KG1 (cell line): ENCODE measurements at regions not wholly inside any gene's neighbourhood (a gene's known extent, or its start where the extent isn't known, plus 50 kb on each side); places are given as distances from the start of the nearest gene placed in this dataset.
"Not testable (repeated sequence)": the region's sequence is repeated elsewhere in the genome, so short reads cannot be mapped to it uniquely, and the experiment has no call there.

ENCODE experiments used
- DNase-seq: peaks from one replicate; lab custom pipeline; 2025; lab: John Stamatoyannopoulos, UW

GRCh38 chr11:114805431-114805830 is 127.1 kb downstream of the NXPE2 start:
- not testable (repeated sequence) for DNase-seq

- DNase-seq: no peak
These were observed 133.6 kb downstream of the NXPE2 start for GRCh38 chr11:114811971-114812370.

GRCh38 chr11:114812733-114813132 is 134.4 kb downstream of the NXPE2 start:
- DNase-seq: no peak

- DNase-seq: no peak
These were observed 134.9 kb downstream of the NXPE2 start for GRCh38 chr11:114813189-114813718.

GRCh38 chr11:114815176-114815575 is 136.8 kb downstream of the NXPE2 start:
- DNase-seq: no peak

GRCh38 chr11:114815761-114816160 is 137.4 kb downstream of the NXPE2 start:
- DNase-seq: no peak

GRCh38 chr11:114816791-114817190 is 138.5 kb downstream of the NXPE2 start:
- DNase-seq: no peak

GRCh38 chr11:114818382-114818781 is 140.1 kb downstream of the NXPE2 start:
- no peak for DNase-seq

GRCh38 chr11:114819028-114819427 is 140.7 kb downstream of the NXPE2 start:
- no peak for DNase-seq

- no peak for DNase-seq
These were observed 142.3 kb downstream of the NXPE2 start for GRCh38 chr11:114820621-114821020.

GRCh38 chr11:114821621-114822412 is 143.5 kb downstream of the NXPE2 start:
- DNase-seq: no peak

GRCh38 chr11:114826910-114827442 is 148.6 kb downstream of the NXPE2 start:
- no peak for DNase-seq

GRCh38 chr11:114827736-114828135 is 149.4 kb downstream of the NXPE2 start:
- DNase-seq: no peak

- no peak for DNase-seq
These were observed 154.3 kb downstream of the NXPE2 start for GRCh38 chr11:114832532-114833125.

GRCh38 chr11:114836161-114836560 is 157.8 kb downstream of the NXPE2 start:
- no peak for DNase-seq

- no peak for DNase-seq
These were observed 166.6 kb downstream of the NXPE2 start for GRCh38 chr11:114844896-114845295.

GRCh38 chr11:114845766-114846415 is 167.6 kb downstream of the NXPE2 start:
- DNase-seq: no peak

- DNase-seq: no peak
These were observed 168.1 kb downstream of the NXPE2 start for GRCh38 chr11:114846416-114846791.

GRCh38 chr11:114847306-114847975 is 169.1 kb downstream of the NXPE2 start:
- no peak for DNase-seq

- no peak for DNase-seq
These were observed 169.7 kb downstream of the NXPE2 start for GRCh38 chr11:114848027-114848426.

- no peak for DNase-seq
These were observed 179.0 kb downstream of the NXPE2 start for GRCh38 chr11:114857281-114857680.

GRCh38 chr11:114864896-114865295 is 186.6 kb downstream of the NXPE2 start:
- DNase-seq: no peak
